Activated CD4-positive, alpha-beta memory T cell treated with anti-CD3 and anti-CD28 coated beads for 36 hours (primary cell): ENCODE measurements at regions not wholly inside any gene's neighbourhood (a gene's known extent, or its start where the extent isn't known, plus 50 kb on each side); places are given as distances from the start of the nearest gene placed in this dataset.

Experiments
- CTCF ChIA-PET: fragments of 350-600 bp; sonication (Branson Sonifier 250); formaldehyde crosslinking; loops from one replicate; lab custom pipeline; 2021; ENCODE audit warnings: antibody characterized with exemption, inconsistent platforms; lab: Charles Lee
- POLR2A ChIA-PET: fragments of 350-600 bp; sonication (Branson Sonifier 250); formaldehyde crosslinking; loops from one replicate; lab custom pipeline; 2021; ENCODE audit warnings: antibody characterized with exemption; lab: Charles Lee
- DNase-seq: peaks from one replicate; pipeline ENCODE4 v3.0.0-alpha.2; 2020
- H3K27ac Mint-ChIP-seq: one replicate; pipeline ENCODE4 v1.8.0; 2021; ENCODE audit warnings: mixed read lengths
- H3K27me3 Mint-ChIP-seq: one replicate; pipeline ENCODE4 v1.8.0; 2021; ENCODE audit warnings: mixed read lengths
- H3K36me3 Mint-ChIP-seq: one replicate; pipeline ENCODE4 v1.8.0; 2021; ENCODE audit warnings: mixed read lengths
- H3K4me1 Mint-ChIP-seq: one replicate; pipeline ENCODE4 v1.8.0; 2021; ENCODE audit warnings: low read depth, mixed read lengths
- H3K4me3 Mint-ChIP-seq: one replicate; pipeline ENCODE4 v1.8.0; 2021; ENCODE audit warnings: mild to moderate bottlenecking, mixed read lengths
- H3K9me3 Mint-ChIP-seq: one replicate; pipeline ENCODE4 v1.8.0; 2021; ENCODE audit warnings: mixed read lengths
- intact Hi-C: fragments of 100-400 bp; cut with micrococcal nuclease; formaldehyde crosslinking; loops from one replicate; pipeline ENCODE4 v1.15.1; 2023

- Mint-ChIP-seq H3K27ac (no peak overlapping the region), H3K36me3 (no peaks in the 10 kb centered on the region), H3K9me3 (no peaks in the 10 kb centered on the region), H3K27me3 (no peaks in the 10 kb centered on the region), H3K4me3 (no peak overlapping the region), H3K4me1 (no peaks in the 10 kb centered on the region)
- ChIA-PET CTCF (no interaction called here), POLR2A (no interaction called here)
- intact Hi-C loops, result no loop called here
- no peak for DNase-seq
These were observed 220.3 kb upstream of the MON1B start for GRCh38 chr16:76970745-76971099.

GRCh38 chr16:76976101-76976500 lies 214.9 kb upstream of the MON1B start:
- Mint-ChIP-seq H3K36me3 (no peaks in the 10 kb centered on the region), H3K4me1 (no peaks in the 10 kb centered on the region), H3K9me3 (no peaks in the 10 kb centered on the region), H3K4me3 (no peak overlapping the region), H3K27ac (no peak overlapping the region), H3K27me3 (peaks cover 2% of the 10 kb centered on the region)
- ChIA-PET POLR2A (no interaction called here), CTCF (no interaction called here)
- DNase-seq, result no peak
- intact Hi-C loops, result no loop called here

- peaks cover 2% of the 10 kb centered on the region for H3K27me3 Mint-ChIP-seq
- intact Hi-C loops, result no loop called here
- ChIA-PET CTCF (no interaction called here), POLR2A (no interaction called here)
- no peaks in the 10 kb centered on the region for H3K9me3 Mint-ChIP-seq
- no peak overlapping the region for H3K4me3 Mint-ChIP-seq
- H3K4me1 Mint-ChIP-seq, result no peaks in the 10 kb centered on the region
- no peak for DNase-seq
- H3K36me3 Mint-ChIP-seq, result no peaks in the 10 kb centered on the region
- no peak overlapping the region for H3K27ac Mint-ChIP-seq
These were observed 214.2 kb upstream of the MON1B start for GRCh38 chr16:76976756-76977155.

GRCh38 chr16:76984196-76984595 lies 206.8 kb upstream of the MON1B start:
- no peaks in the 10 kb centered on the region for H3K36me3 Mint-ChIP-seq

GRCh38 chr16:76985392-76986045 lies 205.5 kb upstream of the MON1B start:
- DNase-seq, result no peak
- H3K27ac Mint-ChIP-seq, result no peak overlapping the region
- no peaks in the 10 kb centered on the region for H3K9me3 Mint-ChIP-seq
- peaks cover 4% of the 10 kb centered on the region for H3K27me3 Mint-ChIP-seq
- ChIA-PET CTCF (interaction anchor here (1.1 kb wide), 1 partner anchor 58 kb away, joined by 3 read pairs; no protein-coding TSS in a partner anchor), POLR2A (no interaction called here)
- no peak overlapping the region for H3K4me3 Mint-ChIP-seq
- intact Hi-C loops, result no loop called here
- no peaks in the 10 kb centered on the region for H3K36me3 Mint-ChIP-seq
- H3K4me1 Mint-ChIP-seq, result no peaks in the 10 kb centered on the region

More at GRCh38 chr16:76984196-76984595, 206.8 kb upstream of the MON1B start:
- ChIA-PET CTCF (interaction anchor here (0.7 to 1.2 kb wide), 2 partner anchors 176 to 187 kb away, joined by 3 read pairs; no protein-coding TSS in a partner anchor), POLR2A (no interaction called here)
- Mint-ChIP-seq H3K9me3 (no peaks in the 10 kb centered on the region), H3K27me3 (peaks cover 4% of the 10 kb centered on the region), H3K4me3 (no peak overlapping the region), H3K27ac (no peak overlapping the region), H3K4me1 (no peaks in the 10 kb centered on the region)
- intact Hi-C loops, result no loop called here
- no peak for DNase-seq

GRCh38 chr16:76988526-76988925 lies 202.5 kb upstream of the MON1B start:
- ChIA-PET CTCF (no interaction called here), POLR2A (no interaction called here)
- H3K9me3 Mint-ChIP-seq, result no peaks in the 10 kb centered on the region
- DNase-seq, result no peak
- no peak overlapping the region for H3K27ac Mint-ChIP-seq
- intact Hi-C loops, result no loop called here
- H3K4me1 Mint-ChIP-seq, result no peaks in the 10 kb centered on the region
- no peaks in the 10 kb centered on the region for H3K36me3 Mint-ChIP-seq
- H3K27me3 Mint-ChIP-seq, result peaks cover 2% of the 10 kb centered on the region
- no peak overlapping the region for H3K4me3 Mint-ChIP-seq

- ChIA-PET POLR2A (no interaction called here), CTCF (no interaction called here)
- Mint-ChIP-seq H3K27me3 (no peaks in the 10 kb centered on the region), H3K9me3 (no peaks in the 10 kb centered on the region), H3K27ac (no peak overlapping the region), H3K4me3 (no peak overlapping the region), H3K4me1 (no peaks in the 10 kb centered on the region), H3K36me3 (no peaks in the 10 kb centered on the region)
- intact Hi-C loops, result no loop called here
- no peak for DNase-seq
These were observed 188.3 kb upstream of the MON1B start for GRCh38 chr16:77002644-77003043.

- Mint-ChIP-seq H3K4me1 (no peaks in the 10 kb centered on the region), H3K9me3 (peaks cover 7% of the 10 kb centered on the region), H3K27ac (no peak overlapping the region), H3K4me3 (no peak overlapping the region), H3K27me3 (no peaks in the 10 kb centered on the region), H3K36me3 (no peaks in the 10 kb centered on the region)
- intact Hi-C loops, result no loop called here
- no peak for DNase-seq
- POLR2A ChIA-PET, result no interaction called here
- CTCF ChIA-PET, result no interaction called here
These were observed 181.5 kb upstream of the MON1B start for GRCh38 chr16:77009453-77009852.

- ChIA-PET POLR2A (no interaction called here), CTCF (no interaction called here)
- DNase-seq, result no peak
- intact Hi-C loops, result no loop called here
- H3K9me3 Mint-ChIP-seq, result peaks cover 5% of the 10 kb centered on the region
- H3K27me3 Mint-ChIP-seq, result no peaks in the 10 kb centered on the region
- no peaks in the 10 kb centered on the region for H3K4me1 Mint-ChIP-seq
- H3K27ac Mint-ChIP-seq, result no peak overlapping the region
- no peak overlapping the region for H3K4me3 Mint-ChIP-seq
- H3K36me3 Mint-ChIP-seq, result no peaks in the 10 kb centered on the region
These were observed 176.5 kb upstream of the MON1B start for GRCh38 chr16:77014441-77014840.

GRCh38 chr16:77030600-77030999 lies 160.4 kb upstream of the MON1B start:
- intact Hi-C loops, result no loop called here
- Mint-ChIP-seq H3K4me1 (no peaks in the 10 kb centered on the region), H3K4me3 (no peak overlapping the region), H3K9me3 (no peaks in the 10 kb centered on the region), H3K27ac (no peak overlapping the region), H3K27me3 (no peaks in the 10 kb centered on the region), H3K36me3 (no peaks in the 10 kb centered on the region)
- CTCF ChIA-PET, result no interaction called here
- POLR2A ChIA-PET, result no interaction called here
- no peak for DNase-seq

GRCh38 chr16:77033516-77033915 lies 157.5 kb upstream of the MON1B start:
- no peaks in the 10 kb centered on the region for H3K4me1 Mint-ChIP-seq

GRCh38 chr16:77035361-77035760 lies 155.6 kb upstream of the MON1B start:
- Mint-ChIP-seq H3K27ac (no peak overlapping the region), H3K4me3 (no peak overlapping the region), H3K4me1 (no peaks in the 10 kb centered on the region), H3K9me3 (peaks cover 2% of the 10 kb centered on the region), H3K36me3 (no peaks in the 10 kb centered on the region), H3K27me3 (no peaks in the 10 kb centered on the region)
- ChIA-PET CTCF (no interaction called here), POLR2A (no interaction called here)
- intact Hi-C loops, result no loop called here
- no peak for DNase-seq

More at GRCh38 chr16:77033516-77033915, 157.5 kb upstream of the MON1B start:
- DNase-seq, result no peak
- Mint-ChIP-seq H3K27ac (no peak overlapping the region), H3K36me3 (no peaks in the 10 kb centered on the region), H3K27me3 (no peaks in the 10 kb centered on the region), H3K9me3 (peaks cover 2% of the 10 kb centered on the region), H3K4me3 (no peak overlapping the region)
- POLR2A ChIA-PET, result no interaction called here
- CTCF ChIA-PET, result no interaction called here
- intact Hi-C loops, result no loop called here

DNA sequence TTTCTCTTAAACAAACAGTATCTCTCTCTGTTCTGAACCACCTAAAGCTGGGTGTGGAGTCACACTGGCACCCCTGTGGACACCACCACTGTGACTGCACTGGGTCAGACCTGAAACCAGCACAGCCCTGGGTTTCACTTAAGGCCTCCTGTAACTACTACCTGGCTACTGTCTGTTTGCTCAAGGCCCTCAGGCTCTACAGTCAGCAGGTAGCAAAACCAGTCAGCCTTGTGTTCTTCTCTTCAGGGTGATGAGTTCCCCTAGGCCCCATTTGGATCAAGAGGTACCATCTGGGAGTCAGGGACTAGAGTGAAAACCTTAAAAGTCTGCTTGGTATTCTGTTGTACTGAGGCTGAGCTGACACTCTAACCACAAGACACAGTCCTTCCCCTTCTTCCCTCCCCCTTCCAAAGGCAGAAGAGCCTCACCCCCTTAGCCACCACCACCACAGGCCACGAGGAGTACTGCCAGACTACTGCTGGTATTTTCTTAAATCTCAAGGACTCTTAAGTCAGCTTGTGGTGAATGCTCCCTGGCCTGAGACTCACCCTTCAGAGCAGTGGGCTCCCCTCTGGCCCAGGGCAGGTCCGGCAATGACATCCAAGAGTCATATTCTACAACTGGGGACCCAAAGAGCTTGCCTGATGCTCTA lies 153.2 kb upstream of the MON1B start:
- Mint-ChIP-seq H3K27me3 (no peaks in the 10 kb centered on the region), H3K4me3 (no peak overlapping the region), H3K4me1 (no peaks in the 10 kb centered on the region), H3K36me3 (no peaks in the 10 kb centered on the region), H3K9me3 (peaks cover 2% of the 10 kb centered on the region), H3K27ac (no peak overlapping the region)
- ChIA-PET CTCF (no interaction called here), POLR2A (no interaction called here)
- intact Hi-C loops, result no loop called here
- DNase-seq, result no peak
